ENCODE measurements at regions not wholly inside any gene's neighbourhood (a gene's known extent, or its start where the extent isn't known, plus 50 kb on each side); places are given as distances from the start of the nearest gene placed in this dataset.

DNA sequence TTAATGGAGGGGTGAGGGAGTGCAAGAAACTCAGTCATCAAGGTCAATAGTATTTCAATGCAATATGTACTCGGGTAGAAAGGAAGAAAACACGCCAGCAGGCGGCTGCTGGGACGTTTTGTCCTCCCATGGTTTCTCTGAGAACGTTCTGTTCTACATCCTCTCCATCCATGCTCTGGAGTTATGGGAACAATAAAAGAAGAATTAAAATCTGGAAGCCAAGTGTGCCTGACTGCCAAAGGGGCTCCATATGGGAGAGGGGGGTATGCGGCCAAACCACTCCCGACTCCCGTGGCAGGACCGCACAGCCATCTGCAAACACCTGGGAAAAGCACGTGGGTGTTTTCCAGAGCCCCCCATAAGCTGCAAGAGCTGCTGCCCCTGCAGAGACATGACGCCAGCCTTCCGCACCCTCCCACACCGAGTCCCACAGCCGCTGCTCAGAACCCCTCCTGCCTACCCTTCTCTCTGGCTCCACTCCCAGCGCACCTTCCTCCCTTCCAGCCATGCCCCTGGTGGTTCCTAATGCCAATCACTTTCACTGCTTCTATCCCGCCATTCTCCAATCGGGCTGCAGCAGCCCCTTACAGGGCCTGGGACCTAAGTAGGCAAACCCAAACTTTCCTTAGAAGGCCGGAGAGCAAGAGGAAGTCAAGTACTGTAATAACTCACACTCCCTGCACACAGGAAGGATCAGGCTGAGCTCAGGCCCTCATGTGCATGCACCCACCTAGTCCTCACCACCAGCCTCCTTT is 241.6 kb downstream of the SYK start:
- DNase-seq: no peak

DNA sequence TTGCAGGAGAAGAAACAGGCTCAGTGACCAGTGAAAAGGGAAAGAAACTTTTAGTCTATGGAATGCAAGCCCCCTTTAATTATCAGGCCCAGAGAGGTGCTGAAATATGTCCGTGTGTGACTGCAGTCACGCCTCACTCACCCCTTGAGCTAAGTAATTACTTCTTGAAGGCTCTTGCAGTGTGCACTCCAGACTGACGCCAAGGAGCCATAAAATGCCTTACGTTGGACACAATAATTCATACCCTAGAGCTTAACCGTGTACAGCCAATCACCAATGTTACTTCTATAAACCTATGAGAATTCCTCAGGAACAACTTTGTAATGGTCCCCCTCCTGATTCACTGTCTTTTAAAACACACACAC is 242.2 kb downstream of the SYK start:
- no peak for DNase-seq

DNA sequence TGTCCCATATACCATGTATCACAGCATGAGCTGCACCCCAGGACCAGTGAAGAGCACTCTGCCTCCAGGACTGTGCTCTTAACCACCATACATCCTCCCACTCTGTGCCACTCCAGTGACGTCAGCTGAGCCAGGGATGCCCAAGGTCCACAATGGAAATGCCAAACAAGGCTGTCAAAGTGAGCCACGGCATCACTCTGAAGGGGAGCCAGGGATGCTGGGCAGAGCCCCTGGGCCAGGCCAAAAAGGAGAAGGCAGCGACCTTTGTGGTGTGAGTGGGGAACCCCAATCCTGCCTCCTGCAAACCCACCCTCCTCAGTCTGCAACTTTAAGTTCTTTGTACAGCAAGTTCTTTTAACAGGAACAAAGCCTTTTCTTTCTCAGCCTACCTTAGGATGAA is 242.7 kb downstream of the SYK start:
- no peak for DNase-seq

DNA sequence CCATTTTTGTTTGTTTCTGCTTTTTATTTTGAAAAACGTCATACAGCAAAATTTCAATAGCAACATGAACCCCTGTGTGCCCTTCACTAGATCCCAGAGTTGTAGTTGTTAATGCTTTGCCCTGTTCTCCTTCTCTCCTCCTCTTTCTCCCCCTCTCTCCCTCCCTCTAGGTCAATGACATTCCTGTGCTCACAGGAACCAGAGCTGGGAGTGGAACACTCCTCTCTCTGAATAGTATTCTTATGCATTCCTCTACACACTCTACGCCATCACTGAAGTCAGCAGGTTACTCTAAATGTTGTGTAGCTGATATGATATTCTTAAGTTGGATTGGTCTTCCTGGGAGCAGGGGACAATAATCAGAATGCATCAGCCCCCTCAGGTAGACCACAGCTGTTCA is 243.4 kb downstream of the SYK start:
- DNase-seq: no peak

DNA sequence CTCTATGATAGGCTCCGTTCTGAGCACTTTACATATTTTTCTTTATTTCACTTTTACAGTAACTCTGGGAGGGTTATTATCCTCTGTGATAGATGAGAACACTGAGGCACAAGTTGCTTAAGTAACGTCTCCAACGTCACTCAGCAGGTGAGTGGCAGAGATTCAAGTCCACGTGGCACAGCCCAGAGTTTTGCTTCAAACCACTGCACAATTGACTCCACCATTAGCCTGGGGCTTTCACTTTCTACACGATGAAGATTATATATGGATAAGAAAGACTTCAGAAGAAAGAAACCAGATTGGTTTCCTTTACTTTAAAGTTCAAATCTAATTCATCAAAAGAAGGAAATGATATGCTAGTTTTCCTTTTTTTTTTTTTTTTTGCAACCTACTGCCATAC is 245.9 kb downstream of the SYK start:
- peak; percentile 81 for DNase-seq

DNA sequence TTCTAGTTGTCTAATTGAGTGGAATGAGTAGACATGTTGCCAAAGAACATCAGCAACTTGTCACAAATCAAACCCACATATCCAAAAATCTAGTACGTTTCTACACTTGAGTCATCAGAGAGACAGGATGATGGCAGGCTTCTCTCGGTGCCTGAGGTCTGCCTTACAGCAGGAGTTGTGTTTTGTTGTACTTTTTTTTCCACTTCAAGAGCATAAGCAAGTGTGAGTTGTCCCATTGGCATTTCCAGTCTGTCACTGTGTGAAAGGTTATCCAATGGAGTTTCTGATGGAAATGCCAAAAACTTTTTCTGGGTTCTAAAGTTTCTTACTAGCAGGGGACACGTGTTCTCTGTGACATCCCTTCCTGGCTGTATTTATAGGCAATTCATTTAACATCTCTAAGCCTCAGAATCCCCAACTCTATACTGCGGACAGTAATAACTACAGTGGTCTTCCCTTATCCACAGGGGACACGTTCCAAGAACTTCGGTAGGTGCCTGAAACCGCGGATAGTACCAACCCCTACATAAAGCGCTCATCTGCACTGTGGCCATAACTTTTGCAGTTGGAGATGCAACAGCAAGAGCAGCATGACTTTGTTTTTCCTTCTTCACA is 246.5 kb downstream of the SYK start:
- DNase-seq: peak; percentile 69

DNA sequence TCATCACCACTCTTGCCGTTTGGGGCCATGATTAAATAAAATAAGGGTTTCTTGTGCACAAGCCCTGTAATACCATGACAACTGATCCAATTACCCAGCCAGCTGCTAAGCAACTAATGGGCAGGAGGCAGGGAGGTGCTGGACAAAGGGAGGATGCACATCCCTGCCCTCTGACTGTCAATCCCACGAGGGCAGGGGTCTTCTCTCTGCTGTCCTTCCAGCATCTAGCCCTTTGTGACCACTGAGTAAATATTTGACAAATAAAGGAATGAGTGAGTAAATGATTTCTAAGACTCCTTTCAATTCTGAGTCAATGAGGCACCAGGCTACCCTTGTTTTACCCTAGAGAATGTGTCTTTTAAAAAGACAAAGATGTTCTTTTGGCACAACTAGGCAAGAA is 247.1 kb downstream of the SYK start:
- DNase-seq: no peak

DNA sequence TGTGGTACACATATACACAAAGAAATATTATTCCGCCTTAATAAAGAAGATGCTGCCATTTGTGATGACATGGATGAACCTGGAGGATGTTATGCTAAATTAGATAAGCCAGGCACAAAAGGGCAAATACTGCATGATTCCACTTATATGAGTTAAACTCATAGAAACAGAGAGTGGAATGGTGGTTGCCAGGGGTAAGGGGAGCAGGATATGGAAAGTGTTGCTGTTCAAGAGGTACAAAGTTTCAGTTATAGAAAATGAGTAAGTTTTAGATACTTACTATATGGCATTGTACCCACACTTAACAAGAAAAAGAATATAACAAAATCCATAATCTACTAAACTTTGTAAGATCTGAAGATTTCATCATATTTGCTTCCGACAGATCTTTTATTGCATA is 252.2 kb downstream of the SYK start:
- DNase-seq: peak; percentile 44

DNA sequence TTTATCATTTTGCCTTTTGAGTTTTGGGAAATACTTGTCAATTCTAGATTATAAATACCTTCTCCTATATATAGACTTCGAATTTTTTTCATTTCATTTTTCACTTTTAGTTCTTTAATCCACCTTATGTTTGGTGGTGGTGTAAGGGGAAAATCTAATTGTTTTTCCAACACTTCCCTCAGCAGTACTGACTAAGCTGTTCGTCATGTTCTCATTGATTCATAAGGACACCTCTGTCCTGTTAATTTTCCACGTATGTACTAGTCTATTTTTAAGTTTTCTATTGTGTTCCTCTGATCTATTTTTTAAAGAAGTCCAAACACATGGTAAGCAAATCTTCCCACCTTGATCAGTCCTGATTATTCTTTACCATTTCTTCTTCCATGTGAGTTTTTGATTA is 254.2 kb downstream of the SYK start:
- no peak for DNase-seq

DNA sequence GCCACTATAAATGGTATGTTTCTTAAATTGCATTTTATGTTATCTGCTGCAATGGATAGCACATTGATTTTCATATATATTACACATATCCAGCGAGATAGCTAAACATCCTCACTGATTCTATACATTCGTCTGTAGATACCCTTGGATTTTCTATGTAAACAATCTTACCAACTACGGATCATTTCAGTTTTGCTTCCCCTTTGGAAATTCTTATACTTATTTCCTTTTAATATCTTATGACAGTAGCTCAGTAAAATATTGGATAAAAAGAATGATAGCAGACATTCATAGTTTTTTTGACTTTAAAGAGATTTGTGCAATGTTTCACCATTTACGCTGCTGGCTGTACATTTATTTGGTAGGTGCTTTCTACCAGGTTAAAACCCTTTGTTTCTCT is 254.9 kb downstream of the SYK start:
- DNase-seq: no peak

DNA sequence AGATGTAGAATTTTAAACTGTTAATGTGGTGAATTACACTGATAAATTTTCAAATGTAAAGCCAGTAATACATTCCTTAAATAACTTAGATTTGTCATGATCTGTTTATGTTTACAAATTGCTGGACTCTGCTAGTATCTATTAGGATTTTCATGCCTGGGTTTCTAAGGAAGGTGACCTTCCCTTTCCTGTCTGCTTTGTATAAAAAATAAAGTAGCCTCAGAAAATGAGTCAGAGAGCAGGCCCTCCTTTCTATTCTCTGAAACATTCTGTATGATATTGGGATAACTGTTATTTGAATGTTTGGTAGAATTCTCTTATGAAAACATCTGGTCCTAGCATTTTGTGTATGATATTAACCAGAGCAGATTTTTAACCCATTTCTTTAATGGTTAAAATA is 255.3 kb downstream of the SYK start:
- DNase-seq: no peak

DNA sequence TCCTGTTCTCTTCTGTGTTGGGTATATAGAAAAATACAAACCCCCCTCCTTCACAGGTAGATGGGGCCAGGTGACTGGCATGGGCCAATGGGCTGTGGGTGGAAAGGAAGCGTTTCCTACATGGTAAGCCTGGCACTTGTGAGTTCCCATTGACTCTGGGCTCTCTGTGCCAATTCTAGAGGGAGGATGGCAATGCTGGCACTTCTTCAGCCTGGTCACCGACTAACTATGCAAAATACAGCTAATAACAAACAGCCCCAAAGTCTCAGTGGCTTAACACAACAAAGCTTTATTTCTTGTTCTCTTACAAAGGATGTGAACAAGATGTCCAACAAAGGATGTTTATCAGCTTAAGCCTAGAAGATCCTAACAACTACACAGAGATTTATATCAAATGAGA is 258.1 kb downstream of the SYK start:
- no peak for DNase-seq

DNA sequence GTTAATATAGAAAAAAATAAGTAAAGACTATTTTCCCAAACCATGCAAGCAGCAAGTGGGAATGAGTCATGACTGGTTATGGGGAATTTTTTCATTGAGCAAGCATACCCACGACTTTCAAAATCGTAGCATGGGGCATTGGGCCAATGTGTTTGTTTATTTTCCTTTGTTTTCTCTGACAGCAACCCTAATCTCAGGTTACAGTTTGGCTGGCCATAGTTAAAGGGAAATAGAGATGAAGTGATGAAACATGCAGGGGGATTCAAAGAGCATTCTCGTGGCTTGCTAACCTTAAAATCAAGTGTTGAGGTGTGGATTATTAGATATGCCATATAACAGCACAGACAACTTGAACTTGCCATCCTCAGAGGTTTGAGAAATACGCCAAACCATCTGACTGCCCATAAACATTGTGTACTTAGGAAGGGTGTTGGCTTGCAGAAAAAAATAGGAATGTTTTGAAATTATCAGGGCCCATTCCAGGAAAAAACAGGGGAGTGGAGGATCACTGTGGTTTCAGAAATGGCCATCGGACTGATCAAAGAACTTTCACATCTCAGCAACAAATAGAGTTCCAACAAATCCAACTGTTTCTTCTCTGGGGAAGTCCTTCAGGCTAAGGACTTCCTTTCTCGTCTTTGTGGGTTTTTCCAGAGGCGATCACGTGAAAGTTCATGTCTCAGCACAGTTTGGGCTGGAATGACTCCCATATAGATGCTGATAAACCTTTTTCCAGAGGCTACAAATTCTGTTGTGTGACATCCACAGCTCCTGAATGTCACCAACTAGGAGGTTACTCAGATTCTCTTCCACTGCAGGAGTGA is 259.1 kb downstream of the SYK start:
- DNase-seq: no peak

DNA sequence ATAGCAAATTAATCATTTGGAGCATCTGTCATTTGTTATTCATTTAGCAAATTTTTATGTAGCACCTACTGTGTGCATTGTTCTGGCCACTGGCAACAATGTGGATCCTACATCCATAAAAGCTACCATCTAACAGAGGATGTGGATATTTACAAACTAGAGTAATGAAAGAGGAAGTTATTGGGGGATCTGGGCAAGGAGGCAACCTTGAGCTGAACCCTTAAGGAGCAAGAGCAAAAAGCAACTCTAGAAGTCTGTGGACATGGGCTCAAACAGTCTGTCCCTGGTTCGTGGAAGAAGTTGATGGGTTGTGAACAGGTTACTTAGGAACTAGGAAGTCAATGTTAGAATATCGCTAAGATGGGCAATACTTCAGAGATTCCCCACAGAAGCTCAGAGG is 259.9 kb downstream of the SYK start:
- no peak for DNase-seq

DNA sequence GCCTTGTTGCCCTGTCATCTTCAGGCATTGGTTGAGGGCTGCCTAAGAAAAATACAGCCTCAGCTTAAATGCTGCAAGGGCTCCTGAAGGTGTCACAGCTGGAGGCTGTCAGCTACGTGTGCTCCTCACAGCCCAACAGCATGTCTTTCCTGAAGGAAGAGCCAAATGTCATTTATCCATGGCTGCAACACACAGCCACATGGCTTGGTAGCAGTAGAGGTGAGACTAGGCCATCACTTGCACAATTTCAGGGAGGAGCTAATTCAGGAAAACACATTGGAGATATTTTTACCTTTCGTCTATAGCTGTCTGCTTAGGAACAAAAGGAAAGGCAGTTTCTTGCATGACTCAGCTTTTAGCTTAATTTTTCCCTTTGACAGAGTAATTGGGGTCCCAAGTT is 260.7 kb downstream of the SYK start:
- no peak for DNase-seq

DNA sequence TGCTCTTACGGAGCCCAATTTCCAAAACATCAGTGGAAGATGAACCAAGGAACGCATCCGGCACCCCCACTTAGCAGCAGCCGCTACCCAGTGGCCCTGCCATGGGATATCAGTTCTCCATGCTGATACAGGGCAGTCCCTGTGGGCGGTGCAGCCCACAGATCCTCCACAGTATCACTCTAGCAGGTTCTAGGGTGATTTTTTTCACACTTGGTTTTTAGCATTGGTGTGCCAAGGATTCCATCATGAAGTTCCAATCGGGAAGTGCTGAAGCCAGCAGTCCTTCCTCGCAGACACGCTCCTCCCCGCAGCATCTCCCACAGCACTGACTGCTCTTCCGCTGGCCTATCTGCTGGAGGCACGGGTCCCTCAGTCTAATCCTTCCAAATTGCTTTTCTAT is 261.9 kb downstream of the SYK start:
- no peak for DNase-seq

DNA sequence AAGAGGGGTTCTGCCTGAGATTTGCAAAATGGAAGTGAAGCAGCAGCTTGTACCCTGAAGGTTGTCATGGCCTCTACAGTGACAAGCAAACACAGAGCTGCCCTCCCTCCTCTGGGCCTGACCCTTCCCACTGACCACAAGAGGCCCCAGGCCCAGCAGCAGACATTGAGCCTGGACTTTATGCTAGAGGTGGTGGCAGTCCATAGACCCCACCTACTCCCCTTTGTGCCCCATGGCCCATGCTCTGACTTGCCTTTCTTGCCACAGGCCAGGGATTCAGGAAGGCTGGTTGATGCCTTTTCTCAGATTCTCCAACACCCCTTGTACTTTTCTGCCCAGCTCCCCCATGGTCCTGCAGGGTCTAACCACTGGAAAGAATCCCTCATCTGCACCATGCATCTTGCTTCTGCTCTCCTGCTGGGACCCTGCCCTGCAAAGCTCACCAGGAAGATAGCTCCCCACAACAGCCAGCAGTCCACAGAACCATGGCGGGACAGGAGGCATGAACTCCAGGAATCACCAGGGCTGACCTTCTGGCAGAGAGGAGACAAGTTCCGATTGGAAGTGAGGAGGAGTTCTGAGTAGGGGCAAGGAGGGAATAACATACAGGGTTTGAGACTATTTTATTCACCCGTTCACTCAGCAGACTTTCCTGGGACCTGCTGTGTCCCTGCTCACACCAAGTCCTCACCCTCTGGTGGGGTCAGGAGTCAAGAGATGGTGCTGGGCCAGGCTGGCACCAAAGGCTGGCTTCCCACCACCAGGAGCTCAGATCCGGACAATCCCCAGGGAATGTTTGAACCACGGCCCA is 263.8 kb downstream of the SYK start:
- DNase-seq: no peak

DNA sequence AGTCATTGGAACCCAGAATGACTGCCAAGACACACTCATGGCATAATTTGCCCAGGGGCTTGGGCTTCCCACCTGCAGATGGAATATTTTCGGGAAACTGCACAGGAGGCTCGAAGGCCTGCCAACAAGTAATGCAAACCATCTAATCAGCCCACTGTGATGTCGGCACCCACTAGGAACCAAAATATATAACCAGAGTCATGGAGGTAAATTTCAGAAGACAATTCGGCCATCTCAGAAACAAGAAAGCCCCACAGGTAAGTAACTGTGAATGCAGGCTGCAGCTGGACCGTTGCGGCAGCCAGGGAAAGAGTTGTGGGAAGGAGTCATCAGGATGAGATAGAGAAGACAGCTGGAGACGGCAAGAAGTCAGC is 264.4 kb downstream of the SYK start:
- DNase-seq: no peak

DNA sequence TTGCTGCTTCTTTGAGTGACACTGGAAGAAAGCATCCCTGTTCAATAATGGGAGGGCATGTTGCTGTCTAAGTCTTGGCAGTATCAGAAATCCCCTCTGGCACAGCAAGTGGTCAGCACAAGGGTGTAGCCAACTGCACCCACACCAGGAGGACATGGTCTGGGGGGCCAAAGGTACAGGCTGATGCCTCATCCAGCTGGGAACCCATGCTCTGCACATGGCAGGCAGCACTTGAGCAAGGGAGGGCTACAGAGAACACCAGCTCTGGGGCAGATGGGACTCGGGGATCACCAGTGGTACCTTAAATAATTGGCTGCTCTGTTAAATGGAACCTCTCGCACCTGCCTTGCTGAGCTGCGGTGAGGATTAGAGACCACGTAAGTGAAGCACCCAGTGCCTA is 265.2 kb downstream of the SYK start:
- no peak for DNase-seq

DNA sequence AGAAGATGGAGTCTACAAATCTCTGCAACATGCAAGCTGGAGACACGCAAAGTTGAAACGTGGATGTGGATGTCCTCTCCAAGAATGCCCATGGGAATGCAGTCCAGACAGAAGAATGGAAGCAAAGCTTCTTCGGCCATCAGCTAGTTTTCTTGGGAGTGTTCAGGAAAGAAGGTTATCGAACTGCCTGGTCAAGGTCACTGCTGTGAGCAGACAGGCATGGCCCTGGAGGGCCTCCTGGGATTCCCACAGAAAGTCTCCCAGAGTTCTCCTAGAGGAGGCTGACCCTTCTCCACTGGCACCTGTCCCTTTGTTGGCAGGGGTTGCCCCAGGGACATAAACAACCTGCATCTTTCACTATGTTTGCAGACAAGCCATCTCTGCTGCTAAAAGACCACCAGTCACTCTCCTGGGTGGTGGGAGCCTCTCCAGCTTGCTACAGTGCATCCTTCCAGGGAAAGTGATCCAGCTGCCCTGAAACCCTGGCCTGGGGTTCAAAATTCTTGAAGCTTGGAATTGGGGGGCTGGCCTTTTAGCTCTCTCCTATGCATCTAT is 265.8 kb downstream of the SYK start:
- DNase-seq: no peak

DNA sequence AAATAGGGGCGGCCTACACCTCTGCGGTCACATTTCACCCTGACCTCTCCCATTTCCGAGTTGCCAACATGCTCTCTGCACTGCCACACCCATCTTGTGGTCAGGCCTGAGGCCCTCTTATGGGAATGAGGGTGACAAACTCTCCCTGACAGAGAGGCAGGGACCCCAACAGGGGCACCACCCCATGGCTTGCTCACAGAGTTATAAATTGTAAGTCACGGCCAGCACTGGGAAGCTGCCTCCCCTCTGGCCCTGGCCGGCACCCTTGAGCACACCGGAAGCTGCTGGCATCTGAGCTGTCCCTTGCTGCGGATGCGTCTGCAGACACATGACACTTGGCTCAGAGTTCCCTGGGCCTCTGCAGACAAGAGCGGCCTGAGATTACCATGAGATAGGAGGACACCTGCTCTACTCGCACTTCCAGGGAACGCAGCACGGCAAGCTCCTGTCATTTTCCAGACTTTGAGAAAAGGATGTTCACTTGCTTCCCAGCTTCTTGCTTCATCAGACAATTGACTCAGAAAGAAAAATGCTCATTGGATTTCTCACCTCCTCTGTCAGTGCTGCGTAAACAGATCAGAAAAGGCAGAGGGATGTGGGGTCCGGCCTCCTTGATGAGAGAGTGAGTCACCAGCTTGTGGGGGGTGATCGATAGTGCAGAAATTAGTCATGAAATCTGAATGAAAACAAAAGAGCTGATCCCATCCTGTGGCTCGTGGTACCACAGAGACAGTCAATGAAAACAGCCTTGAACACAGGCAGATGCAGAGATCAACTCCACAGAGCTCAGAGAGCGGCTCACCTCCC is 269.8 kb downstream of the SYK start:
- DNase-seq: peak; percentile 86

All from activated CD4-positive, alpha-beta T cell treated with anti-CD3 and anti-CD28 coated beads for 48 hours (primary cell).